ENCODE measurements at regions not wholly inside any gene's neighbourhood (a gene's known extent, or its start where the extent isn't known, plus 50 kb on each side); places are given as distances from the start of the nearest gene placed in this dataset.

DNA sequence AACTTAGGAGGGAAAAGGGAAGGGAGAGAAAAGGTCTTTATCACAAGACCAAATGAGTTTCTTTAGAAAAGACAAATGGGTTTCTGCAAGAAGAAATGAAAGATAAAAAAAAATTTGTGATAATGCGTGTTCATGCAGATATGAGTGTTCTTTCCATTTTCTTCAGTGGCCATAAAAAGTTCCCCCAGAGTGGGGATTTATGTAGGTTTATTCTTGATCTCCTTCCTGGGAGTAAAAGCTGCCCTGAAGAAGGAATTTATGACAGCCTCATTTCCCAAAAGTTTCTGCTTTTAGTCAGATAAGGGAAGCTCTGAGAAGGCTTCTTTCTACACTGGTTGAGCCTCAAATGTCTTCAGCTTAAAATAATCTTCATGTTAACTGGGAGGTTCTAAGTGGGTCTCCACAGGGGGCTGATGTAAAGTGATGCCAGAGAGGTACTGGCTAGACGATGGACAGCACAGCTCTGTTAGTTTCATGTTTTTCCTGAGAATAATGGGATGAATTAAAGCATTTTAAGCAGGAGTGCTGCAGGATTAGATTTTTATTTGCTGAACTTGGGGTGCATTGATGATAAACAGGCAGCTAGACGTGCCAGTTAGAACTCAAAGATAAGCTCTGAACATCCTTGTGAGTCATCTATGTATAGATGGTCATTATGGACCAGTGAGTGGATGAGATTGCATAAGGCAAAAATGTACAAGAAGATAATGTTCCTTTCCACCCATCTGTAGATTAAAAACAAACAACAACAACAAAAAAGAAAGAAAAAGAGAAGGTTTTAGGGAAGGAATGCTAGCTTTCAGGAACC, 65.6 kb upstream of the EPCAM start:
- TF ChIP-seq, protein P1, sequence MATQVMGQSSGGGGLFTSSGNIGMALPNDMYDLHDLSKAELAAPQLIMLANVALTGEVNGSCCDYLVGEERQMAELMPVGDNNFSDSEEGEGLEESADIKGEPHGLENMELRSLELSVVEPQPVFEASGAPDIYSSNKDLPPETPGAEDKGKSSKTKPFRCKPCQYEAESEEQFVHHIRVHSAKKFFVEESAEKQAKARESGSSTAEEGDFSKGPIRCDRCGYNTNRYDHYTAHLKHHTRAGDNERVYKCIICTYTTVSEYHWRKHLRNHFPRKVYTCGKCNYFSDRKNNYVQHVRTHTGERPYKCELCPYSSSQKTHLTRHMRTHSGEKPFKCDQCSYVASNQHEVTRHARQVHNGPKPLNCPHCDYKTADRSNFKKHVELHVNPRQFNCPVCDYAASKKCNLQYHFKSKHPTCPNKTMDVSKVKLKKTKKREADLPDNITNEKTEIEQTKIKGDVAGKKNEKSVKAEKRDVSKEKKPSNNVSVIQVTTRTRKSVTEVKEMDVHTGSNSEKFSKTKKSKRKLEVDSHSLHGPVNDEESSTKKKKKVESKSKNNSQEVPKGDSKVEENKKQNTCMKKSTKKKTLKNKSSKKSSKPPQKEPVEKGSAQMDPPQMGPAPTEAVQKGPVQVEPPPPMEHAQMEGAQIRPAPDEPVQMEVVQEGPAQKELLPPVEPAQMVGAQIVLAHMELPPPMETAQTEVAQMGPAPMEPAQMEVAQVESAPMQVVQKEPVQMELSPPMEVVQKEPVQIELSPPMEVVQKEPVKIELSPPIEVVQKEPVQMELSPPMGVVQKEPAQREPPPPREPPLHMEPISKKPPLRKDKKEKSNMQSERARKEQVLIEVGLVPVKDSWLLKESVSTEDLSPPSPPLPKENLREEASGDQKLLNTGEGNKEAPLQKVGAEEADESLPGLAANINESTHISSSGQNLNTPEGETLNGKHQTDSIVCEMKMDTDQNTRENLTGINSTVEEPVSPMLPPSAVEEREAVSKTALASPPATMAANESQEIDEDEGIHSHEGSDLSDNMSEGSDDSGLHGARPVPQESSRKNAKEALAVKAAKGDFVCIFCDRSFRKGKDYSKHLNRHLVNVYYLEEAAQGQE (IDR thresholded peaks at IDR 0.05; ENCODE audit: low read depth, low read length) = no peak
- TF ChIP-seq, protein P2, sequence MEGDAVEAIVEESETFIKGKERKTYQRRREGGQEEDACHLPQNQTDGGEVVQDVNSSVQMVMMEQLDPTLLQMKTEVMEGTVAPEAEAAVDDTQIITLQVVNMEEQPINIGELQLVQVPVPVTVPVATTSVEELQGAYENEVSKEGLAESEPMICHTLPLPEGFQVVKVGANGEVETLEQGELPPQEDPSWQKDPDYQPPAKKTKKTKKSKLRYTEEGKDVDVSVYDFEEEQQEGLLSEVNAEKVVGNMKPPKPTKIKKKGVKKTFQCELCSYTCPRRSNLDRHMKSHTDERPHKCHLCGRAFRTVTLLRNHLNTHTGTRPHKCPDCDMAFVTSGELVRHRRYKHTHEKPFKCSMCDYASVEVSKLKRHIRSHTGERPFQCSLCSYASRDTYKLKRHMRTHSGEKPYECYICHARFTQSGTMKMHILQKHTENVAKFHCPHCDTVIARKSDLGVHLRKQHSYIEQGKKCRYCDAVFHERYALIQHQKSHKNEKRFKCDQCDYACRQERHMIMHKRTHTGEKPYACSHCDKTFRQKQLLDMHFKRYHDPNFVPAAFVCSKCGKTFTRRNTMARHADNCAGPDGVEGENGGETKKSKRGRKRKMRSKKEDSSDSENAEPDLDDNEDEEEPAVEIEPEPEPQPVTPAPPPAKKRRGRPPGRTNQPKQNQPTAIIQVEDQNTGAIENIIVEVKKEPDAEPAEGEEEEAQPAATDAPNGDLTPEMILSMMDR (IDR thresholded peaks at IDR 0.05 in 2 of 3, conservative IDR thresholded peaks at IDR 0.05 in 1 of 3; ENCODE audit: control insufficient read depth in 2 of 3, extremely low read depth in 1 of 3, insufficient read depth in 1 of 3, low read depth in 3 of 3, low read length in 3 of 3) = no peak
- TF ChIP-seq POLR2AphosphoS5 (IDR thresholded peaks at IDR 0.05; ENCODE audit: low read length) (no peak), SP1 (IDR thresholded peaks at IDR 0.05; ENCODE audit: low read depth, low read length) (no peak)
- TF ChIP-seq, protein P3, sequence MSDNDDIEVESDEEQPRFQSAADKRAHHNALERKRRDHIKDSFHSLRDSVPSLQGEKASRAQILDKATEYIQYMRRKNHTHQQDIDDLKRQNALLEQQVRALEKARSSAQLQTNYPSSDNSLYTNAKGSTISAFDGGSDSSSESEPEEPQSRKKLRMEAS (IDR thresholded peaks at IDR 0.05; ENCODE audit: low read depth, low read length) = no peak

Data from GM12878 (cell line).